ENCODE measurements at regions not wholly inside any gene's neighbourhood (a gene's known extent, or its start where the extent isn't known, plus 50 kb on each side); places are given as distances from the start of the nearest gene placed in this dataset.

DNA sequence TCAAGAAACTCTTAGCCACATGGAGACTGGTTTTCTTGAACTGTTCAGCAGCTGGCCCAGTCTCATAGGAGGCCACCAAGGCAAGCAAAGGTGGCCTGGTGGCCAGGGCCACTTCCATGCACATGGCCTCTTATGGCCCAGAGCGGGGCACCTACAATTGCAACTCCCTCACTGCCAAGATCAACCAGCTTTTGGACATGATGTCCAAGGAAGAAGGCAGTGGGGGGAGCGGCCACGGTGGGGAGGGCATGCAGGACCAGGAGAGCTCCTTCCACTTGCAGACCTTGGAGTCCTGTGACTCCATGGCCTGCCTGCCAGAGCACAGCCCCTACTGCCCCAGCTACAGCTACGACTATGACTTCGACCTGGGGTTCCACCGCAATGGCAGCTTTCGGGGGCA is 398.9 kb upstream of the PTPRD start:
- Histone ChIP-seq H3K27me3 (ENCODE audit: insufficient read depth, low read length) (no peaks in the 10 kb centered on the region), H3K4me2 (ENCODE audit: insufficient read depth, low read length) (no peak overlapping the region), H3K36me3 (ENCODE audit: insufficient read depth, low read length) (no peaks in the 10 kb centered on the region), H4K20me1 (ENCODE audit: insufficient read depth, low read length) (no peaks in the 10 kb centered on the region), H2AFZ (ENCODE audit: low read length) (no peak overlapping the region), H3K79me2 (ENCODE audit: insufficient read depth, low read length) (no peaks in the 10 kb centered on the region), H3K4me3 (ENCODE audit: insufficient read depth, low read length) (no peak overlapping the region), H3K9me3 (ENCODE audit: low read depth, low read length) (peaks cover 2% of the 10 kb centered on the region), H3K27ac (ENCODE audit: low read depth, low read length) (no peak overlapping the region), H3K4me1 (ENCODE audit: insufficient read depth, low read length) (no peaks in the 10 kb centered on the region)
- TF ChIP-seq CTCF (IDR thresholded peaks at IDR 0.05; ENCODE audit: extremely low read depth, low read depth, low read length): no peak
- no peak for DNase-seq (ENCODE audit: insufficient read length, low spot score, missing footprints)

- Histone ChIP-seq H3K9me3 (ENCODE audit: low read depth, low read length) (peaks cover 1% of the 10 kb centered on the region), H3K4me3 (ENCODE audit: insufficient read depth, low read length) (no peak overlapping the region), H4K20me1 (ENCODE audit: insufficient read depth, low read length) (no peaks in the 10 kb centered on the region), H3K79me2 (ENCODE audit: insufficient read depth, low read length) (no peaks in the 10 kb centered on the region), H3K4me1 (ENCODE audit: insufficient read depth, low read length) (no peaks in the 10 kb centered on the region), H3K36me3 (ENCODE audit: insufficient read depth, low read length) (no peaks in the 10 kb centered on the region), H2AFZ (ENCODE audit: low read length) (no peak overlapping the region), H3K4me2 (ENCODE audit: insufficient read depth, low read length) (no peak overlapping the region), H3K27ac (ENCODE audit: low read depth, low read length) (no peak overlapping the region), H3K27me3 (ENCODE audit: insufficient read depth, low read length) (no peaks in the 10 kb centered on the region)
- no peak for TF ChIP-seq CTCF (IDR thresholded peaks at IDR 0.05; ENCODE audit: extremely low read depth, low read depth, low read length)
- no peak for DNase-seq (ENCODE audit: insufficient read length, low spot score, missing footprints)
Measured at GRCh38 chr9:11016081-11016480, 403.3 kb upstream of the PTPRD start.

- DNase-seq (ENCODE audit: insufficient read length, low spot score, missing footprints): no peak
- no peaks in the 10 kb centered on the region for H3K27me3 ChIP-seq (ENCODE audit: insufficient read depth, low read length)
Measured at GRCh38 chr9:11023201-11023600, 410.4 kb upstream of the PTPRD start.

DNA sequence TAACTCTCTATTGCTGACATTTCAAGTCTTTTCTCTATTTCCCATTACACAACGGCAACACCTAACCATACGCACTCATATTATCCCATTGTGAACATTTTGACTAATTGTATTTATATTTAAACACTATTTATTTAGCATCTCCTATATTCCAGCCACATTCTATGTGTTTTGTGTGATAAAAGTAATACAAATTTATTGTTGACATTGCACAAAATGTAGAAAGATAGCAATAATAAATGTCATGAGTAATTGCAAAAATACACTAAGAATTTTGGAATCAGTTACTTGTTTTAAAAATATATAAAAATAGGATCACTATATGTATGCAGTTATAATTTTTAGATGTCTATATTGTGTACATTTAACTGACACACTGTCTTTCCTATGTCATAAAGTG is 413.0 kb upstream of the PTPRD start:
- no peak for DNase-seq (ENCODE audit: insufficient read length, low spot score, missing footprints)
- H3K27ac ChIP-seq (ENCODE audit: low read depth, low read length): no peak overlapping the region

More at GRCh38 chr9:11023201-11023600, 410.4 kb upstream of the PTPRD start:
- Histone ChIP-seq H3K9me3 (ENCODE audit: low read depth, low read length) (no peaks in the 10 kb centered on the region), H3K79me2 (ENCODE audit: insufficient read depth, low read length) (no peaks in the 10 kb centered on the region), H3K4me1 (ENCODE audit: insufficient read depth, low read length) (no peaks in the 10 kb centered on the region), H3K4me2 (ENCODE audit: insufficient read depth, low read length) (no peak overlapping the region), H4K20me1 (ENCODE audit: insufficient read depth, low read length) (no peaks in the 10 kb centered on the region), H3K4me3 (ENCODE audit: insufficient read depth, low read length) (no peak overlapping the region), H2AFZ (ENCODE audit: low read length) (no peak overlapping the region), H3K27ac (ENCODE audit: low read depth, low read length) (no peak overlapping the region), H3K36me3 (ENCODE audit: insufficient read depth, low read length) (no peaks in the 10 kb centered on the region)
- no peak for TF ChIP-seq CTCF (IDR thresholded peaks at IDR 0.05; ENCODE audit: extremely low read depth, low read depth, low read length)

More for the DNA sequence above, 413.0 kb upstream of the PTPRD start:
- Histone ChIP-seq H4K20me1 (ENCODE audit: insufficient read depth, low read length) (no peaks in the 10 kb centered on the region), H3K79me2 (ENCODE audit: insufficient read depth, low read length) (no peaks in the 10 kb centered on the region), H3K4me3 (ENCODE audit: insufficient read depth, low read length) (no peak overlapping the region), H3K36me3 (ENCODE audit: insufficient read depth, low read length) (no peaks in the 10 kb centered on the region), H3K9me3 (ENCODE audit: low read depth, low read length) (no peaks in the 10 kb centered on the region), H2AFZ (ENCODE audit: low read length) (no peak overlapping the region), H3K4me2 (ENCODE audit: insufficient read depth, low read length) (no peak overlapping the region), H3K27me3 (ENCODE audit: insufficient read depth, low read length) (no peaks in the 10 kb centered on the region), H3K4me1 (ENCODE audit: insufficient read depth, low read length) (no peaks in the 10 kb centered on the region)
- TF ChIP-seq CTCF (IDR thresholded peaks at IDR 0.05; ENCODE audit: extremely low read depth, low read depth, low read length): no peak

Measured in osteoblast (primary cell).